Left ventricle myocardium inferior (tissue), 1 donor: ENCODE measurements at regions not wholly inside any gene's neighbourhood (a gene's known extent, or its start where the extent isn't known, plus 50 kb on each side); places are given as distances from the start of the nearest gene placed in this dataset.
A peak's percentile ranks its signal among the peaks of the same experiment; 100 is the strongest.

ENCODE experiments used
- DNase-seq: peaks from one replicate; pipeline ENCODE4 v3.0.0-alpha.2; 2020
- H3K27ac ChIP-seq: fragments of 200-600 bp; replicated peaks from 2 replicates; pipeline ENCODE4 v1.8.0; 2021
- H3K27me3 ChIP-seq: fragments of 200-600 bp; 2 replicates; pipeline ENCODE4 v1.8.0; 2021; ENCODE audit warnings: low read depth
- H3K36me3 ChIP-seq: fragments of 200-600 bp; 2 replicates; pipeline ENCODE4 v1.8.0; 2021
- H3K4me1 ChIP-seq: fragments of 200-600 bp; 2 replicates; pipeline ENCODE4 v1.8.0; 2021
- H3K4me3 ChIP-seq: fragments of 200-600 bp; 2 replicates; pipeline ENCODE4 v1.8.0; 2021; ENCODE audit warnings: mild to moderate bottlenecking, moderate library complexity
- H3K9me3 ChIP-seq: fragments of 200-600 bp; replicated peaks from 2 replicates; pipeline ENCODE4 v1.8.0; 2021
- intact Hi-C: fragments of 100-400 bp; cut with micrococcal nuclease; formaldehyde crosslinking; loops from one replicate; pipeline ENCODE4 v1.11.0; 2022
- TF ChIP-seq, protein P1 (sequence below): fragments of 200-600 bp; IDR thresholded peaks from 2 replicates; pipeline ENCODE4 v1.8.0; 2021; ENCODE audit warnings: antibody characterized with exemption, mild to moderate bottlenecking, borderline replicate concordance
- donor health status: DM: no; HTN: yes; CAD: no; lungs with severe emphysema.

DNA sequence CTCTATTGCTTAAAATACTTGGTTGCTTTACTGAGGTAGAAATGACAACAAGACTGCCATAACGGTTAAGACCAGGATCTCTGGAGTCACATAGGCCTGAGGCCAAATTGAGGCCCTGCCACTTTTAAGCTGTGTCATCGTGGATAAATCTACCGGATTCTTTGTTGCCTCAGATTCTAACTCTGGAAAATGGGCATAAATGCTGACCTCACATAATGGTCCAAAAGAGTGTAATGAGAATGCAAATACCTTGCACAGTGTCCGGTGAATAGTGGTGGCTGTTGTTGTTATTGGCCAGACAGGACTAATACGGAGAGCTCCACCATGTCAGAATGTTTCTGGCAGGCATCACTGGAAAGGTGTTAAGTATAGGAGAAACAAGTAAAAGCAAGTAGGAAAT, 346.1 kb downstream of the LMO4 start:
- intact Hi-C loops = no loop called here
- TF ChIP-seq, protein P1, sequence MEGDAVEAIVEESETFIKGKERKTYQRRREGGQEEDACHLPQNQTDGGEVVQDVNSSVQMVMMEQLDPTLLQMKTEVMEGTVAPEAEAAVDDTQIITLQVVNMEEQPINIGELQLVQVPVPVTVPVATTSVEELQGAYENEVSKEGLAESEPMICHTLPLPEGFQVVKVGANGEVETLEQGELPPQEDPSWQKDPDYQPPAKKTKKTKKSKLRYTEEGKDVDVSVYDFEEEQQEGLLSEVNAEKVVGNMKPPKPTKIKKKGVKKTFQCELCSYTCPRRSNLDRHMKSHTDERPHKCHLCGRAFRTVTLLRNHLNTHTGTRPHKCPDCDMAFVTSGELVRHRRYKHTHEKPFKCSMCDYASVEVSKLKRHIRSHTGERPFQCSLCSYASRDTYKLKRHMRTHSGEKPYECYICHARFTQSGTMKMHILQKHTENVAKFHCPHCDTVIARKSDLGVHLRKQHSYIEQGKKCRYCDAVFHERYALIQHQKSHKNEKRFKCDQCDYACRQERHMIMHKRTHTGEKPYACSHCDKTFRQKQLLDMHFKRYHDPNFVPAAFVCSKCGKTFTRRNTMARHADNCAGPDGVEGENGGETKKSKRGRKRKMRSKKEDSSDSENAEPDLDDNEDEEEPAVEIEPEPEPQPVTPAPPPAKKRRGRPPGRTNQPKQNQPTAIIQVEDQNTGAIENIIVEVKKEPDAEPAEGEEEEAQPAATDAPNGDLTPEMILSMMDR = no peak

DNA sequence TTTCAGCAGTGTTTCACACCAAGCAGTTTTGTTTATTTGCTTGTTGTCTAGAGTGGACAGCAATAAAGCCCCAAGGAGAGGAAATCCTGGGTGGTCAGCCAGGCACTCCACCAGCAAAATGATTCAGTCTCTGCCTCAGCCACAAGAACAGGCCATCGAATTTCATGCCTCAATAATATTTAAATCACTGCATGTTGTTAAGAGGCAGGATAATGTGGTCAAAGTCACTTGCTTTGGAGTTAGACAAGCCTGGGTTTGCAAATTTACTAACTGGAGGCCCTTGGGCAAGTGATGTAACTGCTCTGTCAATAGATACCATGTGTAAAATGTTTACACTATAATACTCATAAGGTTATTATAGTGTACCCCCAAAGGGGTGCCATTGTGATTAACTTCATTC, 349.6 kb downstream of the LMO4 start:
- no peaks in the 10 kb centered on the region for H3K4me1 ChIP-seq
- H3K4me3 ChIP-seq = no peak overlapping the region
- H3K36me3 ChIP-seq = no peaks in the 10 kb centered on the region
- no peak for DNase-seq
- H3K9me3 ChIP-seq = peaks cover 3% of the 10 kb centered on the region
- H3K27ac ChIP-seq = no peak overlapping the region
- H3K27me3 ChIP-seq = no peaks in the 10 kb centered on the region
- intact Hi-C loops = no loop called here
- TF ChIP-seq, protein P1 = no peak

More for the DNA sequence above, 346.1 kb downstream of the LMO4 start:
- Histone ChIP-seq H3K27me3 (no peaks in the 10 kb centered on the region), H3K27ac (no peak overlapping the region), H3K9me3 (peaks cover 2% of the 10 kb centered on the region), H3K4me1 (no peaks in the 10 kb centered on the region), H3K4me3 (no peak overlapping the region), H3K36me3 (no peaks in the 10 kb centered on the region)
- no peak for DNase-seq

DNA sequence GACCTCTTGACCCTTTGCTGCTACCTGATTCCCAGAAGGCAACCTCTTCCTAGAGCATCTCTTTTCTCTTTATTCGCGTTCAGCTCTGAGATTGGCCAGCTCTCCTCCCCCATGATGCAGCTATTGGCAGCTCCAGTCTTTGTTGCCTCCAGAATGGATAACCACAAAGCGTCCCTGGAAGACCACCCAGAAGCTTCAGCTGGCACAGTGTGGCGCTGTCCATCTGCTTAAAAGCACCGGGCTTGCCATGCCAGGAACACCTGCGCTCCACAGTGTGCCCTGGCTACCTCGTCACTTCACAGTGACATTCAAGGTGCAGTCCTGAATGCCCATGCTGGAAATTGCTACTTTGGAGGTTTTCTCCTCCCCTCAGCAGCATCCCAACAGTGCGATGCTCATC, 353.9 kb downstream of the LMO4 start:
- H3K4me1 ChIP-seq = peaks cover 21% of the 10 kb centered on the region
- H3K27me3 ChIP-seq = no peaks in the 10 kb centered on the region
- peaks cover 3% of the 10 kb centered on the region for H3K9me3 ChIP-seq
- H3K27ac ChIP-seq = no peak overlapping the region
- TF ChIP-seq, protein P1 = no peak
- no peak overlapping the region for H3K4me3 ChIP-seq
- no peaks in the 10 kb centered on the region for H3K36me3 ChIP-seq
- no peak for DNase-seq
- intact Hi-C loops = no loop called here

DNA sequence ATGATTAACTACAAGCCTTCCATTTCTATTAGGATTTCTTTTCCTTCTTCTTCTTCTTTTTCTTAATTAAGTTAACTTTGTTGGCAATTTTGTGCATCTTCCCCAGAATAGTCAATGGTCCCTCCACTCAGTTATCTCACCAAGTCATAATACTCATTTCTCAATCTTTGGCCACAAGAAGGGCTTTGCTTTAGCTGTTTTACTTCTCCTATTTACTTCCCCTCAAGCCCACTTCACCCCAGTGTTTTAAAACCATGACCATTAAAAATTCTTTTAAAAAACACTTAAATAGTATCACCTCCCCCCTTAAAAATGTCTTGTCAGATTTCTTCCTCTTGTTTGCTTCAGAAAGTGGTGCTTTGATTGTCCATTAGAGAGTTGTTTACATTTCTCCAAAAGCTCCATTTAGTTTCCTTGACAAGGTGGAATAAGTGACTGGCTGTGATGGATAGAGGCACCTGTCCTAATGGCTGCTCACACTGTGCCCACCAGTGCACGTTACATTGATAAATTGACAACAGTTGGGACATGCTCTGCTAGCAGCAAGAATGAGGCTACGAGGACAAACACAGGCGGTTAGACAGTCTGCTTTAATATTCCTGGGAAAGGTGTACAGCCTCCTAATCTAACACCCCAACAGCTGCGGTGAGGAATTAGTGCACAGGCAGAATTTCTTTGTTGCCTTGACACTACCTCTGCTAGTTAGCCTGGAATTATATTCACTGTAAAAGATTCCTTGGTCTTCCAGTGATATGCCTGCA, 354.7 kb downstream of the LMO4 start:
- TF ChIP-seq, protein P1 = no peak
- peak overlapping the region; percentile 66 for H3K27ac ChIP-seq
- intact Hi-C loops = no loop called here
- H3K4me1 ChIP-seq = peaks cover 21% of the 10 kb centered on the region
- no peak for DNase-seq
- no peaks in the 10 kb centered on the region for H3K36me3 ChIP-seq
- H3K9me3 ChIP-seq = peaks cover 3% of the 10 kb centered on the region
- H3K4me3 ChIP-seq = peak overlapping the region; percentile 66
- H3K27me3 ChIP-seq = no peaks in the 10 kb centered on the region

DNA sequence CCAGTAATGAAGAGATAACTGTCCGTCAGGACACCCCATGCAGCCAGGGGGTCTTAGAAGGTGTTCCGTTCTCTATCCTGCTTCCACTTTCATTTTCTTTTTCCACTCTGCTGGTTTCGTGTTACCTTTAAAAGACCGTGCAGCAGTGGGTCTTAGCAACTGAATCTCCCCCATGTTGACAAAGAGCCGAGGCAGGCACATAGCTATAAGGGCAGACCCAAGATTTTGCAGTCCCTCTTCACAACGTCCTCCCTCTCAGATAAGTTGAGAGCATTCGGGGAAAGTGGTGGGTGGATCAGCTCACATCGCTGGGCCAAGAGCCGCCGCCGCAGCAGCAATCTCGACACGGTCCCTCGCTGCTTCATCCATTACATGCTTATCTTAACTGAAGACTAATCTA, 355.5 kb downstream of the LMO4 start:
- no peak for DNase-seq
- H3K36me3 ChIP-seq = no peaks in the 10 kb centered on the region
- peak overlapping the region; percentile 66 for H3K4me3 ChIP-seq
- intact Hi-C loops = no loop called here
- peaks cover 21% of the 10 kb centered on the region for H3K4me1 ChIP-seq
- no peaks in the 10 kb centered on the region for H3K27me3 ChIP-seq
- peaks cover 3% of the 10 kb centered on the region for H3K9me3 ChIP-seq
- TF ChIP-seq, protein P1 = no peak
- H3K27ac ChIP-seq = peak overlapping the region; percentile 66
